ENCODE measurements at regions not wholly inside any gene's neighbourhood (a gene's known extent, or its start where the extent isn't known, plus 50 kb on each side); places are given as distances from the start of the nearest gene placed in this dataset.

GRCh38 chr18:34084635-34085034 lies 140.1 kb downstream of the NOL4 start:
- no peak for DNase-seq
- intact Hi-C loops (cut with DNase I) = no loop called here
- ATAC-seq = no peak

GRCh38 chr18:34083910-34084535 lies 140.7 kb downstream of the NOL4 start:
- intact Hi-C loops (cut with DNase I) = no loop called here
- DNase-seq (no peak), ATAC-seq (no peak)

DNA sequence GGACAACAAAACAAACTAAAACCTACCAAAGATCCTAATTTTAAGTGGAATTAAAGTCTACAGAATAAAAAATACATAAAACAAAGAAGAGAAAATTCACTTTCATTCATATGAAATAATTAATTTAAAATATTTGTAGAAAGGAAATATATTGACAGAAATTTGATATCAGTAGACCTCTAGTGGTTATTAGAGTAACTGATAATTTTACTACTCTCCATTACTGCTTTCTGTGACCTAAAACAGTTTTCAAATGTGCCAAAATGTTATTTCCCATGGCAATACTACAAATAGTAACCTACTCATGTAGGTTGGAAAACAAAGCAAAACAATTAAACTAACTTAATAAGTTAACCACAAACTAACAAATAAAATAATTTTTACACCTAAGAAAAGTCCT lies 147.1 kb downstream of the NOL4 start:
- DNase-seq (no peak), ATAC-seq (no peak)
- intact Hi-C loops (cut with DNase I) = no loop called here

- DNase-seq (no peak), ATAC-seq (no peak)
- intact Hi-C loops (cut with DNase I) = no loop called here
Observed at GRCh38 chr18:34075963-34076860, 148.5 kb downstream of the NOL4 start.

DNA sequence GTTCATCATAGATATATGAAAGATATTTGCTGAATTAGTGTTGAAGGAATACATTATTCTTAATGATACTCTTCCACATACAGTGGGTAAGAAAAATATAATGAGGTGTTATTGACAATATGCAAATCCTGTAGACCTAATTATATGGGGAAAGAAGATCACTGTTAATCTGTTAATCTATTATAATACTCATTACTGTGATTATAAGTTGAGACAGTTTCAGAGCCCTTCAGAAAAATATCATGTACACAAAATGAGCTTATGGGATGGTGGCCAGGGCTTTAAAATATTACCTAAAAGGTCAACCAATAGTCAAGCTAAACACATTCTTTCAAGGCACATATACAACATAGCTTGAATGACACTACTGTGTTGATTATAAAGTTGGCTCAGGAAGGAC lies 163.5 kb downstream of the NOL4 start:
- ATAC-seq = no peak
- DNase-seq = no peak
- intact Hi-C loops (cut with DNase I) = no loop called here

DNA sequence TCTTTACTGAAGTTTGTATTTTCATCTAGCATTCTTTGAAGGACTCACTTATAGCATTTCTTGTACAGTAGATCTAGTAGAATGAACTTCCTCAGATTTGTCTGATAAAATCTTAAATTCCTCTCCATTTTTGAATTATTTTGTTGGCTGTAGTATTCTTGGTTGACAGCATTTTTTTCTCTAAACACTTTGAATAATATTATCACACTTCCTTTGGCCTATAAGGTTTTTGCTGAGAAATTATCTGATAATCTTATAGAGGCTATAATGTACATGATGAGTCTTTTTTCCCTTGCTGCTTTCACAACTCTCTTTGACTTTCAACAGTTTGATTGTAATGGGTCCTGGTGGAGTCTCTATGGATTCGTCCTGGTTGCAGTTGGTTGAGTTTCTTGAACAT lies 169.5 kb downstream of the NOL4 start:
- DNase-seq (no peak), ATAC-seq (no peak)
- intact Hi-C loops (cut with DNase I) = no loop called here

GRCh38 chr18:34050661-34051060 lies 174.1 kb downstream of the NOL4 start:
- ATAC-seq (no peak), DNase-seq (no peak)
- intact Hi-C loops (cut with DNase I) = no loop called here

DNA sequence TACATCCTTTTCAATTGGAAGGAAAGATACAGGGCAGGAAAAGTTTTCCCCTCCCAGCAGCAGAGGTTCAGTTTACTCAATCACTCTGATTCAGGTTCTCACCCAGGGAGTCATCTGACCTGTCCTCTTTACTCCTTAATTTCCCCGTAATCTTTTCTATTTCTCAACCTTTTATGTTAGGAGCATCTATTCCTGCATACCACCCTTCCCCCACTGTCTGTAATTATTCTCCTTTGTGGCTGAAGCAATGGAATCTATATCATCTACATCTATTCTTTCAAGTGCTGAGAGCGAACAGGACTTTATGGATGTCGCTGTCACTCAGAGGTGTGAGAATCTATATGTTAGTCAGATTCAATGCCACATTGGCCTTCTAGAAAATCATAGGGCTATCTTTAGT lies 175.2 kb downstream of the NOL4 start:
- intact Hi-C loops (cut with DNase I) = no loop called here
- DNase-seq = no peak
- no peak for ATAC-seq

GRCh38 chr18:34048423-34048822 lies 176.3 kb downstream of the NOL4 start:
- DNase-seq = no peak
- intact Hi-C loops (cut with DNase I) = no loop called here
- no peak for ATAC-seq

DNA sequence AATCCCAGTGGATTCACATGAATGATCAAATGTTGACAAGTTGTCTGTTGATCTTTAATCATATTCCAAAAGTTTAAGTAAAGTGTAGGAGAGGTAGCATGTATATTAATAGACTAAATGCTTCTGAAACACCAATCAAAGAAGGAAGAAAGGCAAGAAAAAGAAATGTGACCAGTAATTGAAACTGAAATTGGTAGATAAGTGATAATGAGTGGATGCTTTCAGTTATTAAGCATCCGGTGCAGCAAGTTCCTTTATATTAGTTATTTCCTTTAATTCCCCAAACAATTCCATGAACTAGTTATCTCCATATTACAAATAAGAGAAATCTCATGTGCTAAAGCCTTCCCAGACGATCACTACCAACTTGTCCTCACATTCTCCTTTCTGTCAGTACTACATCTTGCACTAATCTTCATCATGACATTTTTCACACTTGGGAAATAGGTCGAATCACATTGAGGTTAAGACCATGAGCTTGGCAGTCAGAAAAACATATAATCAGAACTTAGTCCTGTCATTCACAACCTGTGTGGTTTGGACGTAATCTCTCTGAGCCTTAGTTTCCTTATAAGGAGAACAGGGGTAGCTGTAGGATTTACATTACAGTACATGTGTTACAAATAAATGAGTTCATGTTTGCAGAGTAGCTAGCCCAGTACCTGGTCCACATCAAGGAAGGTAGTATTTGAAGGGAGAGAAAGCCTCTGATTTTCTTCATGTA lies 182.1 kb downstream of the NOL4 start:
- ATAC-seq (no peak), DNase-seq (no peak)
- intact Hi-C loops (cut with DNase I) = no loop called here

- intact Hi-C loops (cut with DNase I) = no loop called here
- ATAC-seq (no peak), DNase-seq (no peak)
Observed at GRCh38 chr18:34039611-34040010, 185.1 kb downstream of the NOL4 start.

GRCh38 chr18:34039201-34039600 lies 185.5 kb downstream of the NOL4 start:
- DNase-seq (no peak), ATAC-seq (no peak)
- intact Hi-C loops (cut with DNase I) = no loop called here

DNA sequence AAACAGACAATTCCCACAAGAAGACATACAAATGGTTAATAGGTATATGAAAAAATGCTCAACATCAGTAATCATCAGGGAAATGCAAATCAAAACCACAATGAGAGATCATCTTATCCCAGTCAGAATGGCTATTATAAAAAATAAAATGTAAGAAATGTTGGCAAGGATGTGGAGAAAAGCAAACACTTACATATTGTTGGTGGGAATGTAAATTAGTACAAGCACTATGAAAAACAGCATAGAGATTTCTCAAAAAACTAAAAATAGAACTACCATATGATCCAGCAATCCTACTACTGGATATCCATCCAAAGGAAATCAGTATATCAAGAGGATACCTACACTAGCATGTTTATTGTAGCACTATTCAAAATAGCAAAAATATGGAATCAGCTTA lies 186.6 kb downstream of the NOL4 start:
- ATAC-seq (no peak), DNase-seq (no peak)
- intact Hi-C loops (cut with DNase I) = no loop called here

- ATAC-seq = no peak
- intact Hi-C loops (cut with DNase I) = no loop called here
- DNase-seq = no peak
Observed at GRCh38 chr18:34033968-34034367, 190.7 kb downstream of the NOL4 start.

DNA sequence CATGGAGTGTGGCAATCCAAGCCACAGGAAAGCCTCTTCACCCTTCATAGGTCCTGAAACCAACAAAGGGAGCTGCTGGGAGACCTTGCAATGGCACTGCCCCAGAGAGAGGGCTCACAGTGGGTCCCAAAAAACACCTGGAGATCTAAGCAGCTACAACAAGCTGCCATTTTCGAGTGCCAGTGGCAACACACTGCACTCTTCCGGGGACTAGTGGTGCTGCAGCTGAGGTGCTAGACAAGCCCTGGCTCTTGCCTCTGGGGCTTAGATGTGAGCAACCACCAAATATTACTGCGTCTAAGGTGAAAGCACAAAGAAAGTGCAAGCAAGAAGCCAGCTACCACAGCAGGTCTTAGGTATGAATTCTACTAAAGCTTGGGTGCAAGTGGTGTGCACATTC lies 192.9 kb downstream of the NOL4 start:
- DNase-seq (no peak), ATAC-seq (no peak)
- intact Hi-C loops (cut with DNase I) = no loop called here

- DNase-seq = no peak
- ATAC-seq = no peak
- intact Hi-C loops (cut with DNase I) = no loop called here
Observed at GRCh38 chr18:34028324-34028723, 196.4 kb downstream of the NOL4 start.

GRCh38 chr18:34025191-34025801 lies 199.4 kb downstream of the NOL4 start:
- DNase-seq (no peak), ATAC-seq (no peak)
- intact Hi-C loops (cut with DNase I) = no loop called here

- DNase-seq = no peak
- intact Hi-C loops (cut with DNase I) = no loop called here
- no peak for ATAC-seq
Observed at GRCh38 chr18:34023471-34023870, 201.2 kb downstream of the NOL4 start.

- intact Hi-C loops (cut with DNase I) = no loop called here
- DNase-seq (no peak), ATAC-seq (no peak)
Observed at GRCh38 chr18:34018336-34018735, 206.4 kb downstream of the NOL4 start.

DNA sequence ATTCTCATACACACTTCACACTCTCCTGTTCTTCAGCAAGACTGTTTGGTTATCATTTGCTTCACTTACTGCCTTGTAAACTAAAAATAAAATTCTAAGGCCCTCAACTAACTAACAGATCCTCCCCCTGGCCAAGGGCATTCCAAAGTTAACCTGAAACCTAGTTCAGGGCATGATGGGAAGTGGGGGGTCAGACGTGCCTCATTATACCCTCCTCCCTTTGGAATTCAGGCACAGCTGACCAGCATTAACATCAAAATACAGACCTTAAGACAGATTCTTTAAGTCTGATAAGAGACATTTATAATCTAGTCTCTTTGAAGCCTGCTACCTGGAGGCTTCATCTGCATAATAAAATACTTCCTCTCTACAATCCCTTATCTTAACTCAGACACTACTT lies 221.0 kb downstream of the NOL4 start:
- intact Hi-C loops (cut with DNase I) = no loop called here
- no peak for ATAC-seq
- no peak for DNase-seq
